HL-60 (cell line): ENCODE measurements at regions not wholly inside any gene's neighbourhood (a gene's known extent, or its start where the extent isn't known, plus 50 kb on each side); places are given as distances from the start of the nearest gene placed in this dataset.

Experiments used
- DNase-seq, 2 experiments: peaks; one replicate each; pipeline ENCODE4 v3.0.0-alpha.2; 2010 to 2020; ENCODE audit warnings: low read depth in 1 of 2, low spot score in 1 of 2
- H3K27ac ChIP-seq: fragments of 250-450 bp; sonication (Bioruptor Pico); replicated peaks from 2 replicates; pipeline ENCODE4 v1.5.1; 2020; ENCODE audit warnings: mild to moderate bottlenecking, moderate library complexity
- H3K27me3 ChIP-seq: fragments of 250-450 bp; sonication (Bioruptor Pico); 2 replicates; pipeline ENCODE4 v1.5.1; 2021; ENCODE audit warnings: mild to moderate bottlenecking, moderate library complexity; ENCODE audit not compliant: insufficient read depth, poor library complexity, severe bottlenecking
- H3K4me3 ChIP-seq: replicated peaks from 2 replicates; pipeline ENCODE4 v1.5.1; 2011; ENCODE audit warnings: mild to moderate bottlenecking, control low read depth, low read length; ENCODE audit not compliant: insufficient read depth
- CTCF ChIP-seq: IDR thresholded peaks from one replicate; pipeline ENCODE4 v1.5.1; 2011; ENCODE audit warnings: low read length, control low read depth, inconsistent platforms; ENCODE audit not compliant: insufficient read depth
- GABPA ChIP-seq: IDR thresholded peaks from 2 replicates; pipeline ENCODE4 v1.6.1; 2012; ENCODE audit warnings: low read depth
- POLR2AphosphoS5 ChIP-seq: IDR thresholded peaks from 2 replicates; pipeline ENCODE4 v1.6.1; 2012; ENCODE audit warnings: low read depth
- REST ChIP-seq: IDR thresholded peaks from 2 replicates; pipeline ENCODE4 v1.6.1; 2012; ENCODE audit warnings: low read depth; ENCODE audit not compliant: insufficient replicate concordance
- SPI1 ChIP-seq: IDR thresholded peaks from 2 replicates; pipeline ENCODE4 v1.6.1; 2012; ENCODE audit warnings: low read depth, mild to moderate bottlenecking, borderline replicate concordance

- Histone ChIP-seq H3K27me3 (no peaks in the 10 kb centered on the region), H3K27ac (no peak overlapping the region), H3K4me3 (no peak overlapping the region)
- no peak for DNase-seq
- TF ChIP-seq POLR2AphosphoS5 (no peak), GABPA (no peak), REST (no peak), CTCF (no peak), SPI1 (no peak)
Measured at GRCh38 chr4:140806163-140806562, 50.0 kb upstream of the TBC1D9 start.
